SJCRH30 (cell line): ENCODE measurements at regions not wholly inside any gene's neighbourhood (a gene's known extent, or its start where the extent isn't known, plus 50 kb on each side); places are given as distances from the start of the nearest gene placed in this dataset.

ENCODE experiments used
- DNase-seq, 2 experiments: peaks; one replicate each; pipeline ENCODE4 v3.0.0-alpha.2; 2015 to 2020
- H3K27ac ChIP-seq: fragments of 250-450 bp; sonication (Bioruptor Pico); 2 replicates; pipeline ENCODE4 v1.5.1; 2020; ENCODE audit warnings: mild to moderate bottlenecking, moderate library complexity
- H3K27me3 ChIP-seq: fragments of 250-450 bp; sonication (Bioruptor Pico); 2 replicates; pipeline ENCODE4 v1.5.1; 2020; ENCODE audit warnings: mild to moderate bottlenecking, moderate library complexity
- H3K36me3 ChIP-seq: fragments of 250-450 bp; sonication (Bioruptor Pico); 2 replicates; pipeline ENCODE4 v1.5.1; 2020; ENCODE audit warnings: mild to moderate bottlenecking, moderate library complexity
- H3K4me1 ChIP-seq: fragments of 250-450 bp; sonication (Bioruptor Pico); 2 replicates; pipeline ENCODE4 v1.5.1; 2020; ENCODE audit warnings: mild to moderate bottlenecking, moderate library complexity
- H3K4me3 ChIP-seq: fragments of 250-450 bp; sonication (Bioruptor Pico); 2 replicates; pipeline ENCODE4 v1.5.1; 2020; ENCODE audit warnings: mild to moderate bottlenecking, moderate library complexity
- H3K9me3 ChIP-seq: fragments of 250-450 bp; sonication (Bioruptor Pico); replicated peaks from 2 replicates; pipeline ENCODE4 v1.5.1; 2020; ENCODE audit warnings: mild to moderate bottlenecking, moderate library complexity

DNA sequence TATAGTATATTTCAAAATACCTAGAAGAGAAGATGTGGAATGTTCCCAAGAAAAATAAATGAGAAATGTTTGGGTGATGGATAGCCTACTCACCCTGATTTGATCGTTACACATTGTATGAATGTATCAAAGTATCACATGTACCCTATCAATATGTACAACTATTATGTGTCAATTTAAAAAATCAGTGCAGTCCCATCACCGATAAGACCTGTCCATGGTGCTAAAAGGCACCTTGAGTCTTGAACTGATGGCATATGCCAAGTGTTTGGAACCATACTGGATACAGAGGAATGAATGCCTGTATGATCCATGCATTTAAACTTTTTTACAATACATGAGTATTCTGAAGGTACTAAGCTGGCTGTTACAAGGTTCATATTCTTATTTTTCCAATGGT is 50.2 kb upstream of the ZNF835 start:
- Histone ChIP-seq H3K27ac (no peak overlapping the region), H3K9me3 (0 out of 2 replicates have a peak, but pooled peaks cover 4% of the 10 kb centered on the region), H3K36me3 (no peaks in the 10 kb centered on the region; the same call in 1 of the 2 replicates), H3K27me3 (no peaks in the 10 kb centered on the region), H3K4me3 (no peak overlapping the region), H3K4me1 (no peaks in the 10 kb centered on the region)
- peak in 1 of 2 experiments; percentile 13 for DNase-seq
